ENCODE measurements at regions not wholly inside any gene's neighbourhood (a gene's known extent, or its start where the extent isn't known, plus 50 kb on each side); places are given as distances from the start of the nearest gene placed in this dataset.

DNA sequence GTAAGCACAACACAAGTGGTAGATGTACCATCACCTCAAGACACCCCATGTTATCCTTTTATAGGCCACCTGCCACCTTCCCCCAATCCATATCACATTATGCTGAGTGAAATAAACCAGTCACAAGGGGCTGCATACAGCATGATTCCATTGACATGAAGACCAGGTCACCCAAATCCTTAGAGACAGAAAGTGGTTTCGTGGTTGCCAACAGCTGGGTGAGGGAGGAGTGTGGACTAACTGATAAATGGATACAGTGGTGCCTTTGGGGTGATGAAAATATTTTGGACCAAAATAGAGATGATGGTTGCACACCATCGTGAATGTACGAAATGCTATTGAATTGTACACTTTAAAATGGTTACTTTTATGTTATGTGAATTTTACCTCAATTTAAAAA is 65.7 kb upstream of the DMD start:
- Histone ChIP-seq H3K27ac (no peak overlapping the region), H3K9me3 (ENCODE audit: low read depth) (no peaks in the 10 kb centered on the region), H3K36me3 (no peaks in the 10 kb centered on the region), H3K27me3 (no peaks in the 10 kb centered on the region), H3K4me3 (no peak overlapping the region), H3K4me1 (ENCODE audit: low read depth) (no peaks in the 10 kb centered on the region)
- TF ChIP-seq, protein P1, sequence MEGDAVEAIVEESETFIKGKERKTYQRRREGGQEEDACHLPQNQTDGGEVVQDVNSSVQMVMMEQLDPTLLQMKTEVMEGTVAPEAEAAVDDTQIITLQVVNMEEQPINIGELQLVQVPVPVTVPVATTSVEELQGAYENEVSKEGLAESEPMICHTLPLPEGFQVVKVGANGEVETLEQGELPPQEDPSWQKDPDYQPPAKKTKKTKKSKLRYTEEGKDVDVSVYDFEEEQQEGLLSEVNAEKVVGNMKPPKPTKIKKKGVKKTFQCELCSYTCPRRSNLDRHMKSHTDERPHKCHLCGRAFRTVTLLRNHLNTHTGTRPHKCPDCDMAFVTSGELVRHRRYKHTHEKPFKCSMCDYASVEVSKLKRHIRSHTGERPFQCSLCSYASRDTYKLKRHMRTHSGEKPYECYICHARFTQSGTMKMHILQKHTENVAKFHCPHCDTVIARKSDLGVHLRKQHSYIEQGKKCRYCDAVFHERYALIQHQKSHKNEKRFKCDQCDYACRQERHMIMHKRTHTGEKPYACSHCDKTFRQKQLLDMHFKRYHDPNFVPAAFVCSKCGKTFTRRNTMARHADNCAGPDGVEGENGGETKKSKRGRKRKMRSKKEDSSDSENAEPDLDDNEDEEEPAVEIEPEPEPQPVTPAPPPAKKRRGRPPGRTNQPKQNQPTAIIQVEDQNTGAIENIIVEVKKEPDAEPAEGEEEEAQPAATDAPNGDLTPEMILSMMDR (IDR thresholded peaks at IDR 0.05; ENCODE audit: low read depth, low read length): no peak
- DNase-seq (ENCODE audit: low read depth in 1 of 2, low spot score in 1 of 2): no peak

DNA sequence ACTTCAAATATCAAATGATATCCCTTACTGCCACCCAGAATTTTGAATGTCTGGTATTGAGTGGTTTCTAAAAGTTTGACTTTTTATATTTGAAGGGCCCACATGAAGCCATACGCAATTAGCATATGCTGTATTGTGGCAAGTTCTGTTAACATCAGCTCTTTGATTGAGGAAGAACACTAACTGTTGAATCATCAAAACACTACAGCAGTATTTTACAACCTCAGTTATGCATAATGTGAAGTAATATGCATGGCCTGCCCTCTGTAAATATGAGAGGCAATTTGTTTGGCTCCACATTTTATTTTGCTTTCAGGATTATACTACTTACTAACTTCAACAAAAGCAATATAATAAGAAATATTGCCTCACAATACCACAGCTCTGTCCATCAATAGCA is 62.2 kb upstream of the DMD start:
- TF ChIP-seq, protein P1 (IDR thresholded peaks at IDR 0.05; ENCODE audit: low read depth, low read length): no peak
- DNase-seq (ENCODE audit: low read depth in 1 of 2, low spot score in 1 of 2): no peak
- no peaks in the 10 kb centered on the region for H3K36me3 ChIP-seq
- H3K4me3 ChIP-seq: no peak overlapping the region
- H3K27ac ChIP-seq: no peak overlapping the region
- no peaks in the 10 kb centered on the region for H3K27me3 ChIP-seq
- no peaks in the 10 kb centered on the region for H3K4me1 ChIP-seq (ENCODE audit: low read depth)
- H3K9me3 ChIP-seq (ENCODE audit: low read depth): no peaks in the 10 kb centered on the region

DNA sequence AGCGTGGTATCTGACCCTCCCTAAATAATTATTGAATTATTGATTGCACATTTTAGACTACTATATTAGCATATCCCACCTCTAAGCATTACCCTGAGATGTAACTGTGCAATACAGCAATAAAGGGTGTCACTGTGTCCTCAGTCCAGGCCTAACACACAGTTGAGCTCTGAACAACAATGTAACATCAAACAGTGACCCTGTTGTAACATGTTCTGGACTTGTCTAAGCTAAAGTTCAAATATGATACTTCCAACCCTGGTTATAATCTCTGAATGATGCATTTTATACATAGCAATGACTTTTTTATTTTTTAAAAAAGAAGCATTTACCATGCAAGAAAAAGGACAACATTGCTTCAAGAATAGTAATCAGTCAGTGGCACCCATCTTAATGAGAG is 61.6 kb upstream of the DMD start:
- H3K4me1 ChIP-seq (ENCODE audit: low read depth): no peaks in the 10 kb centered on the region
- H3K9me3 ChIP-seq (ENCODE audit: low read depth): no peaks in the 10 kb centered on the region
- H3K36me3 ChIP-seq: no peaks in the 10 kb centered on the region
- TF ChIP-seq, protein P1 (IDR thresholded peaks at IDR 0.05; ENCODE audit: low read depth, low read length): no peak
- no peak overlapping the region for H3K27ac ChIP-seq
- no peak for DNase-seq (ENCODE audit: low read depth in 1 of 2, low spot score in 1 of 2)
- H3K27me3 ChIP-seq: no peaks in the 10 kb centered on the region
- H3K4me3 ChIP-seq: no peak overlapping the region

Data from cardiac muscle cell (in vitro differentiated cells and primary cell).